GM21723 (cell line): ENCODE measurements at regions not wholly inside any gene's neighbourhood (a gene's known extent, or its start where the extent isn't known, plus 50 kb on each side); places are given as distances from the start of the nearest gene placed in this dataset.

ENCODE experiments used
- ATAC-seq: cut with Tn5 transposase; IDR thresholded peaks from one replicate; pipeline ENCODE4 v1.9.1; 2021; ENCODE audit warnings: mild to moderate bottlenecking, moderate library complexity; ENCODE audit not compliant: unreplicated experiment

GRCh38 chr2:173854840-173855239 is 110.3 kb downstream of the SP3 start:
- ATAC-seq, result no peak

GRCh38 chr2:173855661-173856060 is 109.5 kb downstream of the SP3 start:
- ATAC-seq, result no peak
